ENCODE measurements at regions not wholly inside any gene's neighbourhood (a gene's known extent, or its start where the extent isn't known, plus 50 kb on each side); places are given as distances from the start of the nearest gene placed in this dataset.

- DNase-seq, result peak; percentile 1
These were observed 201.8 kb upstream of the LRFN2 start for GRCh38 chr6:40788661-40789655.

GRCh38 chr6:40782355-40782754 lies 195.2 kb upstream of the LRFN2 start:
- DNase-seq, result no peak

GRCh38 chr6:40780637-40781036 lies 193.5 kb upstream of the LRFN2 start:
- no peak for DNase-seq

- DNase-seq, result no peak
These were observed 192.2 kb upstream of the LRFN2 start for GRCh38 chr6:40779409-40779808.

- no peak for DNase-seq
These were observed 191.8 kb upstream of the LRFN2 start for GRCh38 chr6:40778918-40779317.

GRCh38 chr6:40778196-40778595 lies 191.0 kb upstream of the LRFN2 start:
- DNase-seq, result no peak

- no peak for DNase-seq
These were observed 187.8 kb upstream of the LRFN2 start for GRCh38 chr6:40774932-40775331.

GRCh38 chr6:40770794-40771193 lies 183.6 kb upstream of the LRFN2 start:
- DNase-seq, result no peak

GRCh38 chr6:40764726-40765125 lies 177.6 kb upstream of the LRFN2 start:
- no peak for DNase-seq

GRCh38 chr6:40762981-40763380 lies 175.8 kb upstream of the LRFN2 start:
- DNase-seq, result no peak

- no peak for DNase-seq
These were observed 173.7 kb upstream of the LRFN2 start for GRCh38 chr6:40760887-40761286.

- no peak for DNase-seq
These were observed 172.7 kb upstream of the LRFN2 start for GRCh38 chr6:40759838-40760237.

GRCh38 chr6:40759264-40759663 lies 172.1 kb upstream of the LRFN2 start:
- no peak for DNase-seq

GRCh38 chr6:40755749-40756452 lies 168.7 kb upstream of the LRFN2 start:
- no peak for DNase-seq

GRCh38 chr6:40755046-40755681 lies 168.0 kb upstream of the LRFN2 start:
- no peak for DNase-seq

- DNase-seq, result no peak
These were observed 167.4 kb upstream of the LRFN2 start for GRCh38 chr6:40754461-40755045.

- no peak for DNase-seq
These were observed 166.7 kb upstream of the LRFN2 start for GRCh38 chr6:40753675-40754448.

- no peak for DNase-seq
These were observed 165.9 kb upstream of the LRFN2 start for GRCh38 chr6:40753048-40753447.

- DNase-seq, result no peak
These were observed 157.7 kb upstream of the LRFN2 start for GRCh38 chr6:40744835-40745234.

- DNase-seq, result no peak
These were observed 156.7 kb upstream of the LRFN2 start for GRCh38 chr6:40743690-40744446.

- DNase-seq, result no peak
These were observed 156.1 kb upstream of the LRFN2 start for GRCh38 chr6:40743226-40743625.

GRCh38 chr6:40740518-40740917 lies 153.4 kb upstream of the LRFN2 start:
- no peak for DNase-seq
